Fibroblast of lung (primary cell): ENCODE measurements at regions not wholly inside any gene's neighbourhood (a gene's known extent, or its start where the extent isn't known, plus 50 kb on each side); places are given as distances from the start of the nearest gene placed in this dataset.

ENCODE experiments used
- DNase-seq, 2 donors: peaks; one replicate each; pipeline versions ENCODE4 v3.0.0 to v3.0.0-alpha.2; 2010; ENCODE audit warnings: low read depth in 2 of 2
- H2AFZ ChIP-seq: 2 replicates; pipeline ENCODE4 v1.5.1; 2012; ENCODE audit warnings: low read length, control low read depth, inconsistent platforms
- H3K27ac ChIP-seq: 2 replicates; pipeline ENCODE4 v1.5.1; 2011; ENCODE audit warnings: low read length, control low read depth; ENCODE audit not compliant: insufficient read depth
- H3K27me3 ChIP-seq: 2 replicates; pipeline ENCODE4 v1.5.1; 2011; ENCODE audit warnings: mild to moderate bottlenecking, low read length; ENCODE audit not compliant: control insufficient read depth, insufficient read depth
- H3K36me3 ChIP-seq: 2 replicates; pipeline ENCODE4 v1.5.1; 2011; ENCODE audit warnings: low read length; ENCODE audit not compliant: control insufficient read depth, insufficient read depth
- H3K4me1 ChIP-seq: 2 replicates; pipeline ENCODE4 v1.5.1; 2011; ENCODE audit warnings: low read length; ENCODE audit not compliant: control insufficient read depth, insufficient read depth; ENCODE audit errors: extremely low read depth
- H3K4me2 ChIP-seq: 2 replicates; pipeline ENCODE4 v1.5.1; 2011; ENCODE audit warnings: low read length, control low read depth; ENCODE audit not compliant: insufficient read depth; ENCODE audit errors: extremely low read depth
- H3K4me3 ChIP-seq, 4 experiments: fragments of 200-600 bp in 1 of 4; sonication (generic) in 1 of 4; replicated peaks in 1 of 4; 2 replicates each; pipeline ENCODE4 v1.5.1; 2011 to 2016; ENCODE audit warnings: low read length in 4 of 4, low read depth in 3 of 4, mild to moderate bottlenecking in 3 of 4, control low read depth in 2 of 4, inconsistent platforms in 1 of 4, mixed read lengths in 1 of 4; ENCODE audit not compliant: insufficient read depth in 1 of 4; ENCODE audit errors: control extremely low read depth in 1 of 4
- H3K79me2 ChIP-seq: 2 replicates; pipeline ENCODE4 v1.5.1; 2012; ENCODE audit warnings: mild to moderate bottlenecking, low read length, inconsistent platforms; ENCODE audit not compliant: control insufficient read depth, insufficient read depth
- H3K9ac ChIP-seq: 2 replicates; pipeline ENCODE4 v1.5.1; 2011; ENCODE audit warnings: mild to moderate bottlenecking, low read length, control low read depth; ENCODE audit not compliant: insufficient read depth
- H3K9me3 ChIP-seq: 2 replicates; pipeline ENCODE4 v1.5.1; 2012; ENCODE audit warnings: low read depth, low read length; ENCODE audit not compliant: control insufficient read depth, insufficient read depth
- H4K20me1 ChIP-seq: 2 replicates; pipeline ENCODE4 v1.5.1; 2011; ENCODE audit warnings: low read length; ENCODE audit not compliant: control insufficient read depth, insufficient read depth; ENCODE audit errors: extremely low read depth
- CTCF ChIP-seq, 2 donors: IDR thresholded peaks in 1 of 2; conservative IDR thresholded peaks in 1 of 2; 1 replicate in 1 of 2; 2 replicates in 1 of 2; pipeline ENCODE4 v1.5.1; 2011 to 2012; ENCODE audit warnings: low read length in 2 of 2, control low read depth in 1 of 2, inconsistent platforms in 1 of 2, low read depth in 1 of 2, mild to moderate bottlenecking in 1 of 2
- EZH2 ChIP-seq: IDR thresholded peaks from 2 replicates; pipeline ENCODE4 v1.5.1; 2012; ENCODE audit warnings: low read length, control low read depth, mild to moderate bottlenecking; ENCODE audit errors: missing control alignments

GRCh38 chr9:107594908-107595530, 105.5 kb upstream of the KLF4 start:
- no peaks in the 10 kb centered on the region for H3K79me2 ChIP-seq
- H3K9ac ChIP-seq: no peak overlapping the region
- TF ChIP-seq EZH2 (no peak), CTCF (conservative IDR thresholded peaks at IDR 0.05 in 1 of 2, IDR thresholded peaks at IDR 0.05 in 1 of 2; ENCODE audit: low read depth in 1 of 2, low read length in 2 of 2) (no peak)
- H4K20me1 ChIP-seq: no peaks in the 10 kb centered on the region
- no peak overlapping the region for H3K4me3 ChIP-seq
- H3K27ac ChIP-seq: no peak overlapping the region
- no peaks in the 10 kb centered on the region for H3K9me3 ChIP-seq
- H3K4me1 ChIP-seq: no peaks in the 10 kb centered on the region
- no peaks in the 10 kb centered on the region for H3K27me3 ChIP-seq
- no peak overlapping the region for H2AFZ ChIP-seq
- DNase-seq: no peak
- H3K36me3 ChIP-seq: no peaks in the 10 kb centered on the region
- no peak overlapping the region for H3K4me2 ChIP-seq

GRCh38 chr9:107593224-107593870, 103.8 kb upstream of the KLF4 start:
- Histone ChIP-seq H3K4me1 (no peaks in the 10 kb centered on the region), H3K4me2 (no peak overlapping the region), H3K4me3 (no peak overlapping the region), H4K20me1 (no peaks in the 10 kb centered on the region), H3K79me2 (no peaks in the 10 kb centered on the region), H3K36me3 (no peaks in the 10 kb centered on the region), H3K9me3 (no peaks in the 10 kb centered on the region), H2AFZ (no peak overlapping the region), H3K27me3 (no peaks in the 10 kb centered on the region), H3K9ac (no peak overlapping the region), H3K27ac (no peak overlapping the region)
- TF ChIP-seq EZH2 (no peak), CTCF (conservative IDR thresholded peaks at IDR 0.05 in 1 of 2, IDR thresholded peaks at IDR 0.05 in 1 of 2; ENCODE audit: low read depth in 1 of 2, low read length in 2 of 2) (no peak)
- DNase-seq: no peak

GRCh38 chr9:107592424-107592823, 102.9 kb upstream of the KLF4 start:
- H3K27ac ChIP-seq: no peak overlapping the region
- H3K9ac ChIP-seq: no peak overlapping the region
- no peaks in the 10 kb centered on the region for H3K4me1 ChIP-seq
- no peaks in the 10 kb centered on the region for H3K36me3 ChIP-seq
- H2AFZ ChIP-seq: no peak overlapping the region
- TF ChIP-seq EZH2: no peak
- no peak for TF ChIP-seq CTCF (conservative IDR thresholded peaks at IDR 0.05 in 1 of 2, IDR thresholded peaks at IDR 0.05 in 1 of 2; ENCODE audit: low read depth in 1 of 2, low read length in 2 of 2)
- H3K4me2 ChIP-seq: no peak overlapping the region
- no peak for DNase-seq
- H4K20me1 ChIP-seq: no peaks in the 10 kb centered on the region
- H3K9me3 ChIP-seq: no peaks in the 10 kb centered on the region
- no peaks in the 10 kb centered on the region for H3K79me2 ChIP-seq
- no peak overlapping the region for H3K4me3 ChIP-seq
- H3K27me3 ChIP-seq: no peaks in the 10 kb centered on the region
